ENCODE measurements at regions not wholly inside any gene's neighbourhood (a gene's known extent, or its start where the extent isn't known, plus 50 kb on each side); places are given as distances from the start of the nearest gene placed in this dataset.

DNA sequence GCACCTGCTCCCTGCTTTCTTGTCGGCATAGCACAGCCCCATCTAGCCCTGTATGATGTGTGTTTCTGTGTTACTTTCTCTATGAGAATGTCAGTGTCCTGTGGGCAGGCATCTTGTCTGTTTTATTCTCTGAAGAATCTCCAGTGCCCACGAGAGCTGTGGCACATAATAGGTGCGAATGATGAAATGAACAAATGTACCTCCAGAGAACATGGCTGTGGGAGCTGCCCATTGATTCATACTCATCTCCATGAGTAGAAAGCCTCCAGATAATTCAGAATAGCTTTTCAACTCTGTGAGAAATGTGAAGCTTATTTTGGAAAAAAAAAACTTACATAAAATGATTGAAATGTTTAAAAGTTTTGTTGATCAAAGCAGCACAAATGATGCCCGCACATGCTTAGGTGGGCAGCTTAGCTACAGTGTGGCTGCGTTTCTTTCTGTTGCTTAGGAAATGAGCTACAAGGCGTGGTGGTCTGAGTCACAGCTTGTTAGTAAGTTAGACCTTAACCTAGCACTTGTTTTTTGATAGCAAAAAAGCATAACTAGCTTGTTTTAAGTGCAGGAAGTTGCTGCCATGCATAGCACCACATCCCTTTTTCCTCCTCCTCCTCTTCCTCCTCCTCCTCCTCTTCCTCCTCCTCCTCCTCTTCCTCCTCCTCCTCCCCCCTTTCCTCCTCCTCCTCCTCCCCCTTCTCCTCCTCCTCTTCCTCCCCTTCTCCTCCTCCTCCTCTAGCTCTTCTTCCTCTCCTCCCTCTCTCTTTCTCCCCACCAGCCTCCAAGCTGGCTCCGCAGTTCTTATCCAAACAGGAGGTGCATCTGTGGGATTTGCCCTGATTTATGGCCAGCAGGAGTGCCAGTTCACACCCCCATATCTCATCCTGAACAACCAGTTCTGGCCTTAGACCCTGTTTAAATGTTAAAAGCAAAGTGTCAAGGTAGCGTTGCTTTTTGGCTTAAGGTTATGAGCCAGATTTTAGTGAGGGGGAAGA, 221.5 kb downstream of the IRF8 start:
- Histone ChIP-seq H3K4me1 (ENCODE audit: insufficient read depth, low read length) (no peaks in the 10 kb centered on the region), H3K27ac (ENCODE audit: low read length) (no peak overlapping the region), H3K9ac (ENCODE audit: low read length) (no peak overlapping the region), H3K36me3 (ENCODE audit: low read depth, low read length) (no peaks in the 10 kb centered on the region), H3K4me3 (ENCODE audit: low read length) (no peak overlapping the region), H4K20me1 (ENCODE audit: low read length) (no peaks in the 10 kb centered on the region), H3K9me2 (replicated peaks; ENCODE audit: low read length) (no peaks in the 10 kb centered on the region), H3K27me3 (ENCODE audit: low read length) (peaks cover 69% of the 10 kb centered on the region), H3K9me3 (ENCODE audit: low read length) (no peaks in the 10 kb centered on the region), H3K4me2 (ENCODE audit: low read length) (no peak overlapping the region), H2AFZ (ENCODE audit: low read length) (no peak overlapping the region), H3F3A (ENCODE audit: low read length, unreplicated experiment) (no peaks in the 10 kb centered on the region), H3K79me2 (ENCODE audit: low read length) (no peaks in the 10 kb centered on the region)
- ChIA-PET CTCF (no interaction called here), POLR2A (ENCODE audit: unreplicated experiment) (no interaction called here)
- no TSS peak for BruUV-seq (replicated peaks)
- no peak for TF ChIP-seq EZH2phosphoT487 (IDR thresholded peaks at IDR 0.05; ENCODE audit: borderline replicate concordance, low read length)
- no peak for TF ChIP-seq EZH2 (IDR thresholded peaks at IDR 0.05; ENCODE audit: low read length, unreplicated experiment)
- TF ChIP-seq, protein P1, sequence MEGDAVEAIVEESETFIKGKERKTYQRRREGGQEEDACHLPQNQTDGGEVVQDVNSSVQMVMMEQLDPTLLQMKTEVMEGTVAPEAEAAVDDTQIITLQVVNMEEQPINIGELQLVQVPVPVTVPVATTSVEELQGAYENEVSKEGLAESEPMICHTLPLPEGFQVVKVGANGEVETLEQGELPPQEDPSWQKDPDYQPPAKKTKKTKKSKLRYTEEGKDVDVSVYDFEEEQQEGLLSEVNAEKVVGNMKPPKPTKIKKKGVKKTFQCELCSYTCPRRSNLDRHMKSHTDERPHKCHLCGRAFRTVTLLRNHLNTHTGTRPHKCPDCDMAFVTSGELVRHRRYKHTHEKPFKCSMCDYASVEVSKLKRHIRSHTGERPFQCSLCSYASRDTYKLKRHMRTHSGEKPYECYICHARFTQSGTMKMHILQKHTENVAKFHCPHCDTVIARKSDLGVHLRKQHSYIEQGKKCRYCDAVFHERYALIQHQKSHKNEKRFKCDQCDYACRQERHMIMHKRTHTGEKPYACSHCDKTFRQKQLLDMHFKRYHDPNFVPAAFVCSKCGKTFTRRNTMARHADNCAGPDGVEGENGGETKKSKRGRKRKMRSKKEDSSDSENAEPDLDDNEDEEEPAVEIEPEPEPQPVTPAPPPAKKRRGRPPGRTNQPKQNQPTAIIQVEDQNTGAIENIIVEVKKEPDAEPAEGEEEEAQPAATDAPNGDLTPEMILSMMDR (conservative IDR thresholded peaks at IDR 0.05; ENCODE audit: low read depth, low read length): no peak
- ATAC-seq (no peak), DNase-seq (no peak)
- intact Hi-C loops (cut with micrococcal nuclease): no loop called here

DNA sequence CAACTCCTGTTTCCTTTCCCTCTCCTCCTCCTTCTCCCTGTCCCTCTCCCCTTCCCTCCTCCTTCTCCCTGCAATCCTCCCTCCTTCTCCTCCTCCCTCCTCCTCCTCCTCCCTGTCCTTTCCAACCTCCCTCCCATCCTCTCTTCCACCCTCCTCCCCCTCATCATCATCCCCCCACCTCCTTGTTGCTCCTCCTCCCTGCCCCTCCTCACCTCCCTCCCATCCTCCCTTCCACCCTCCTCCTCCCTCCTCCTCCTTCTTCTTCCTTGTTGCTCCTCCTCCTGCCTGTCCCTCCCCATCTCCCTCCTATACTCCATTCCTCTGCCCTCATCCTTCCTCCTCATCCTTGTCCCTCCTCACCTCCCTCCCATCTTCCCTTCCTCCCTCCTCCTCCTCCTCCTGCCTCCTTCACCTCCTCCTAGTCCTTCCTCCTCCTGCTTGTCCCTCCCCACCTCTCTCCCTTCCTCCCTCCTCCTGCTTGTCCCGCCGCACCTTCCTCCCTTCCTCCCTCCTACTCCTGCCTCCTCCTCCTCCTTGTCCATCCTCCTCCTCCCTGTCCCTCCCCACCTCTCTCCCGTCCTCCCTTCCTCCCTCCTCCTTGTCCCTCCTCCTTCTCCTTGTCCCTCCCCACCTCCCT, 222.5 kb downstream of the IRF8 start:
- ChIA-PET CTCF (no interaction called here), POLR2A (ENCODE audit: unreplicated experiment) (no interaction called here)
- Histone ChIP-seq H3K79me2 (ENCODE audit: low read length) (no peaks in the 10 kb centered on the region), H3K27me3 (ENCODE audit: low read length) (peaks cover 66% of the 10 kb centered on the region), H3K9me3 (ENCODE audit: low read length) (no peaks in the 10 kb centered on the region), H3K9ac (ENCODE audit: low read length) (no peak overlapping the region), H3K4me1 (ENCODE audit: insufficient read depth, low read length) (no peaks in the 10 kb centered on the region), H3K27ac (ENCODE audit: low read length) (no peak overlapping the region), H3K9me2 (replicated peaks; ENCODE audit: low read length) (no peaks in the 10 kb centered on the region), H4K20me1 (ENCODE audit: low read length) (no peaks in the 10 kb centered on the region), H3K4me2 (ENCODE audit: low read length) (no peak overlapping the region), H3K4me3 (ENCODE audit: low read length) (no peak overlapping the region), H3K36me3 (ENCODE audit: low read depth, low read length) (no peaks in the 10 kb centered on the region), H3F3A (ENCODE audit: low read length, unreplicated experiment) (no peaks in the 10 kb centered on the region), H2AFZ (ENCODE audit: low read length) (no peak overlapping the region)
- ATAC-seq: no peak
- intact Hi-C loops (cut with micrococcal nuclease): no loop called here
- no TSS peak for BruUV-seq (replicated peaks)
- TF ChIP-seq, protein P1 (conservative IDR thresholded peaks at IDR 0.05; ENCODE audit: low read depth, low read length): no peak
- TF ChIP-seq EZH2 (IDR thresholded peaks at IDR 0.05; ENCODE audit: low read length, unreplicated experiment) (no peak), EZH2phosphoT487 (IDR thresholded peaks at IDR 0.05; ENCODE audit: borderline replicate concordance, low read length) (no peak)
- DNase-seq: no peak

Data from PC-3 (cell line).